ENCODE measurements at regions not wholly inside any gene's neighbourhood (a gene's known extent, or its start where the extent isn't known, plus 50 kb on each side); places are given as distances from the start of the nearest gene placed in this dataset.

GRCh38 chr11:62073061-62073460 is 50.8 kb upstream of the INCENP start:
- DNase-seq, result no peak
- Mint-ChIP-seq H3K9me3 (no peaks in the 10 kb centered on the region), H3K4me1 (peaks cover 34% of the 10 kb centered on the region), H3K36me3 (ENCODE audit: low read depth) (no peaks in the 10 kb centered on the region), H3K4me3 (no peak overlapping the region), H3K27ac (peak overlapping the region; percentile 13), H3K27me3 (ENCODE audit: low read depth, poor library complexity) (no peaks in the 10 kb centered on the region)
- TF ChIP-seq, protein P1, sequence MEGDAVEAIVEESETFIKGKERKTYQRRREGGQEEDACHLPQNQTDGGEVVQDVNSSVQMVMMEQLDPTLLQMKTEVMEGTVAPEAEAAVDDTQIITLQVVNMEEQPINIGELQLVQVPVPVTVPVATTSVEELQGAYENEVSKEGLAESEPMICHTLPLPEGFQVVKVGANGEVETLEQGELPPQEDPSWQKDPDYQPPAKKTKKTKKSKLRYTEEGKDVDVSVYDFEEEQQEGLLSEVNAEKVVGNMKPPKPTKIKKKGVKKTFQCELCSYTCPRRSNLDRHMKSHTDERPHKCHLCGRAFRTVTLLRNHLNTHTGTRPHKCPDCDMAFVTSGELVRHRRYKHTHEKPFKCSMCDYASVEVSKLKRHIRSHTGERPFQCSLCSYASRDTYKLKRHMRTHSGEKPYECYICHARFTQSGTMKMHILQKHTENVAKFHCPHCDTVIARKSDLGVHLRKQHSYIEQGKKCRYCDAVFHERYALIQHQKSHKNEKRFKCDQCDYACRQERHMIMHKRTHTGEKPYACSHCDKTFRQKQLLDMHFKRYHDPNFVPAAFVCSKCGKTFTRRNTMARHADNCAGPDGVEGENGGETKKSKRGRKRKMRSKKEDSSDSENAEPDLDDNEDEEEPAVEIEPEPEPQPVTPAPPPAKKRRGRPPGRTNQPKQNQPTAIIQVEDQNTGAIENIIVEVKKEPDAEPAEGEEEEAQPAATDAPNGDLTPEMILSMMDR (IDR thresholded peaks at IDR 0.05), result no peak

DNA sequence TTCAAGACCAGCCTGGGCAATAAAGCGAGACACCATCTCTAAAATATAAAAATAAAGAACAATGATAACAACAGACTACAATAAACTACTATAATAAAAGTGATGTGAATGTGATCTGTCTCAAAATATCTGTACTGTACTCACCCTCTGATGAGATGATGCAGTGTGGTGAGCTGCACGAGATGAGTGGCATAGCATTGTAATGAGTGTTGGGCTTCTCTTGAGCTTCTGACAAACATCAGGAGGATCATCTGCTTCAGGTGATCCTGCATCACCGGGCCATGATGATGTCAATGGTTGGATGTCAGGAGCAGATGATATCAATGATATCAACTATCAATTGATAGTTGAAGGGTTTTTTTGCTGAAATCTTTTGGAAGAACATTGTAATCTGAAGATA is 52.4 kb upstream of the INCENP start:
- peaks cover 34% of the 10 kb centered on the region for H3K4me1 Mint-ChIP-seq
- H3K9me3 Mint-ChIP-seq, result peaks cover 7% of the 10 kb centered on the region
- no peaks in the 10 kb centered on the region for H3K36me3 Mint-ChIP-seq (ENCODE audit: low read depth)
- no peak for DNase-seq
- H3K27me3 Mint-ChIP-seq (ENCODE audit: low read depth, poor library complexity), result peaks cover 10% of the 10 kb centered on the region
- no peak overlapping the region for H3K4me3 Mint-ChIP-seq
- TF ChIP-seq, protein P1 (IDR thresholded peaks at IDR 0.05), result no peak
- H3K27ac Mint-ChIP-seq, result no peak overlapping the region

- H3K27ac Mint-ChIP-seq, result peak overlapping the region; percentile 93
- peaks cover 7% of the 10 kb centered on the region for H3K9me3 Mint-ChIP-seq
- H3K27me3 Mint-ChIP-seq (ENCODE audit: low read depth, poor library complexity), result peaks cover 13% of the 10 kb centered on the region
- peaks cover 32% of the 10 kb centered on the region for H3K4me1 Mint-ChIP-seq
- TF ChIP-seq, protein P1 (IDR thresholded peaks at IDR 0.05), result no peak
- peak; percentile 34 for DNase-seq
- peak overlapping the region; percentile 60 for H3K4me3 Mint-ChIP-seq
- no peaks in the 10 kb centered on the region for H3K36me3 Mint-ChIP-seq (ENCODE audit: low read depth)
Measured at GRCh38 chr11:62069986-62070919, 53.6 kb upstream of the INCENP start.

DNA sequence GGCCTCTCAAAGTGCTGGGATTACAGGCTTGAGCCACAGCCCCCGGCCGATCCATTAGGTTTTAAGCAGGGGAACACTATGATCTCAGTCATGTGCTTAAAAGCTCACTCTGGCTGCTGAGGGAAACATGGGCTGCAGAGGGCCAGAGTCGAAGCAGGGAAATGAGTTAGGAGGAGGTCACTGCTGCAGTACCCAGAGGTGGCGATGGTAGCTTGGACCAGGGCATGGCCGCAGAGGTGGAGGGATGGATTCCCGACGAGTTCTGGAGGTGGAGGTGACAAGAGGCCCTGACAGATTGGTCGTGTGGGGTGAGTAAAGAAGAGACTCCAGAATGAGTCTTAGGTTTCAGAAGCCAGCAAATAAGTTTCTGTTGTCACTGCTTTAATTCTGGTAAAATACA is 54.4 kb upstream of the INCENP start:
- H3K36me3 Mint-ChIP-seq (ENCODE audit: low read depth), result no peaks in the 10 kb centered on the region
- H3K9me3 Mint-ChIP-seq, result peaks cover 7% of the 10 kb centered on the region

GRCh38 chr11:62068730-62069129 is 55.1 kb upstream of the INCENP start:
- Mint-ChIP-seq H3K27me3 (ENCODE audit: low read depth, poor library complexity) (peaks cover 20% of the 10 kb centered on the region), H3K27ac (peak overlapping the region; percentile 88), H3K4me3 (peak overlapping the region; percentile 50), H3K36me3 (ENCODE audit: low read depth) (no peaks in the 10 kb centered on the region), H3K9me3 (peaks cover 7% of the 10 kb centered on the region), H3K4me1 (peaks cover 30% of the 10 kb centered on the region)
- DNase-seq, result no peak
- TF ChIP-seq, protein P1 (IDR thresholded peaks at IDR 0.05), result no peak

More for the DNA sequence above, 54.4 kb upstream of the INCENP start:
- Mint-ChIP-seq H3K4me1 (peaks cover 30% of the 10 kb centered on the region), H3K27me3 (ENCODE audit: low read depth, poor library complexity) (peaks cover 16% of the 10 kb centered on the region), H3K4me3 (peak overlapping the region; percentile 60), H3K27ac (peak overlapping the region; percentile 17)
- DNase-seq, result no peak
- TF ChIP-seq, protein P1 (IDR thresholded peaks at IDR 0.05), result no peak
